ENCODE measurements at regions not wholly inside any gene's neighbourhood (a gene's known extent, or its start where the extent isn't known, plus 50 kb on each side); places are given as distances from the start of the nearest gene placed in this dataset.

DNA sequence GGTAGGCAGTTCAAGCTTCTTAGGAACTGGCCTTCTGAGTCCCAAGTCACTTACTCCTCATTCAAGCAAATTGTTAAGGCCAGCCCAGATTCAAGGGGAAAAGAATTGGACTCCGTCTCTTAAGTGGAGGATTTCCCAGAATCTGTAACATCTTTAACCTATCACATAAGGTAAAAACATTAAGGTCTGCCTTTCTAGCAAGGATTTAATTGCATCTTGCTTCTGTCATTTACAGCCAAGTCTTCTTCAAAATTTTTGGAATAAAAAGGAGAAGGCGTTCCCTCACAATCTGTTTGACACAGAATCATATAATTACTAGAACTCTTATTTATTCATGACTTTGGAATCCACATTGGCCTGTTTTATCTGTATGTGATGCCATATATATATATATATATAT, 56.5 kb upstream of the ADORA2B start:
- no peak for DNase-seq (ENCODE audit: low read depth, low spot score)
- in situ Hi-C loops (cut with HindIII; ENCODE audit: low pct_unique_long_range_greater_than_20kb, low sequenced_read_pairs): no loop called here

DNA sequence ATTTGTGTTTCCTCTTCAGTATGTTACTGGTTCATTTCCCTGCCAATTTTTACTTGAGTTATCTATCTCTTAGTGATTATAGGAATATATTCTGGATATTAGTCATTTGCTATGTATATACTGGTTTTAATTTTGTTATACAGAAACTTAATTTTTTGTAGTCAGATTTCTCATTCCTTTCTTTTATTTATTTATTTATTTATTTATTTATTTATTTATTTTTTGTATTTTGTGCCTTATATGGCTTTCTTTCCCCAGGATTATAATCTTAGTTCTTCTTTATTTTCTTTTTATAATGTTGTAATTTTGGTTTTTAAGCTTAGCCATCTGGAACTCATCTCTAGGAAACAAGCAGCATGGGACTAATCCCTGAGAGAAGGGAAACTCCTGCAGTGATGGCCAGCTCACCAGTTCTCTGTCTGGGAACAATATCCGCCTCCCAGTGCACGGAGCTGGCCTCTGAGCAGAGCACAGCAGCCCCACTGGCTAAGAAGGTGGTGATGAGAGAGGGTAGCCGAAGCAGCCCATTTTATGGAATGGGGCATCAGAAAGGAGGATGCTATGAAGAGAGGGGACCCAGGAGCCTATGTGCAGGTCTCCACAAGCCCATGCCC, 54.5 kb upstream of the ADORA2B start:
- DNase-seq (ENCODE audit: low read depth, low spot score): no peak
- in situ Hi-C loops (cut with HindIII; ENCODE audit: low pct_unique_long_range_greater_than_20kb, low sequenced_read_pairs): no loop called here

DNA sequence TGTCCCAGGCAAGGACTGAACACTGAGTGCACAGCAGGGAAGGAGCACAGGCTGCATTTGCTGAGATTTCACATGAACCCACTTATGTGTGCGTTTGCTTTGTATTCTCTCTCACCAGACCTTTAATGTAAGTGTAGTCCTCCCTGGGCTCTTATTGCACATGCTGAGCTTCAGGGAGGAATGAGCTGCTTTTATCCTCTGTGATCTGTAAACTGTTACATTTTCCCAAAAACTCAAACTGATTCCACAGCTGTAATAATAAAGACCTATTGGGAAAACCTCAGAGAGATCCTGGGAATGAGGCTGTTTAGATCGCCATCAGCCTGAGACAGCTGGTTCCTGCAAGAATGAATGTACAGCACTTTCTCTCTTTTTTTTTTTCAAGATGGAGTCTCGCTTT, 53.6 kb upstream of the ADORA2B start:
- in situ Hi-C loops (cut with HindIII; ENCODE audit: low pct_unique_long_range_greater_than_20kb, low sequenced_read_pairs): no loop called here
- no peak for DNase-seq (ENCODE audit: low read depth, low spot score)

DNA sequence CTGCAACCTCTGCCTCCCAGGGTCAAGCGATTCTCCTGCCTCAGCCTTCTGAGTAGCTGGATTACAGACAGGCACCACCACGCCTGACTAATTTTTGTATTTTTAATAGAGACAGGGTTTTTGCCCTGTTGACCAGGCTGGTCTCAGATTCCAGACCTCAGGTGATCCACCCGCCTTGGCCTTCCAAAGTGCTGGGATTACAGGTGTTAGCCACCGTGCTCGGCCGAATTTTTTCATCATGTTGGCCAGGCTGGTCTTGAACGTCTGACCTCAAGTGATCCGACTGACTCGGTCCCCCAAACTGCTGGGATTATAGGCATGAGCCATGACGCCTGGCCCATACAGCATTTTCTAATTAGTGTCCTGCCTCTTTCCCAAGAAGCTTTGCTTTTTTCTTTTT, 52.7 kb upstream of the ADORA2B start:
- in situ Hi-C loops (cut with HindIII; ENCODE audit: low pct_unique_long_range_greater_than_20kb, low sequenced_read_pairs): no loop called here
- no peak for DNase-seq (ENCODE audit: low read depth, low spot score)

DNA sequence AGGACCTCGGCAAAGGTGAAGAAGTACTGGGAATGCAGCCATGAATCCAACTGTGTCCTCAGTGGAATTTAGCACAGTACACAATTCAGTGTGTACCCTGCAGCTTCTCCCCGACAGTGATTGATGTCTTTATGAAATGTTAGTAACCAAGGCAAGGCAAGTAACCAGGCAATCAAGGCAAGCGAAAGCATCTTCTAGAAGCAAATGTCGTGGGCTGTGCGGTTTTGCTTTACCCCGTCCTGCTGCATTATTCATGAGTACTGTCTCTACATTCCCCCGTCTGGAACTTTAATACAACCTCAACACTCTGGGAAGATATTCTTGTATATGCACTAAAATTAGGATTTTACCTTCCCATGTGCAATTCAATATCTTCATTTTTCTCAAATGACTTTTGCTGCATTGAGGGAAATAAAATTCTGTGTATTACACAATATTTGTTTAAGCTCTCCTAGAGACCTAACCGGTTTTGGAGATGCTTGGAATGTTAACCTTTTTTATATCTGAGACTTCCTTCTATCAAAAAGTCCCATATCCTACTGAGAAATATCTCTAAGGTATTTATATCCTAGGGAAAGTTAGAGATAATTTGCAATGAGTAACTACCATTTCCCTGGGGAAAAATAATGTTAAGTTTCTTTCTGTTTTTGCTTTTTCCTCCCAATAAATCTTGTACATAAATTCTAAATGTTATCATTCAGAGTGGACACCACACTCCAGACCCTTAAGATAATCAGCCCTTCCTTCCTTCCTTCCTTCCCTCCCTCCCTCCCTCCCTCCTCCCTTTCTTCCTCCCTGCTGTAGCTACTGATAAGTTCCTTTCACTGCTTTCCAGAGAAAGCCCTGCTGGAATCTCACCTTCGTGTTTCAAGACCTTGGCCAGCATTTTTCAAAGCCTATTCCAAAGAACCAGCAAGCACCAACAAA, 51.9 kb upstream of the ADORA2B start:
- DNase-seq (ENCODE audit: low read depth, low spot score): no peak
- in situ Hi-C loops (cut with HindIII; ENCODE audit: low pct_unique_long_range_greater_than_20kb, low sequenced_read_pairs): no loop called here

DNA sequence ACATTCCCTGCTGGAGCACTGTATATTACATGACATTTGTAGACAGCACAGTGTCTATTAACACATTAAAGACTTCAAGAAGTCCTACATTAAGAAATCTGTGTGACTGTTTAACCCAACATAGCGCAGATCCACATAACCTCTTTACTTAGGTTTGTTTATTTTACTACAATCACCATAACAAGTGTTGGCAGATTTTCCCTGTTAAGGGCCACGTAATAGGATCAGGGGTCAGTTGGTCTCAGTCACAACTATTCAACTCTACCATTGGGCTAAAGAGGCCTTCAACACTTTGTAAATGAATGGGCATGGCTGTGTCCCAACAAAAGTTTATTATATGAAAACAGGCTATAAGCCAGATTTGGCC, 51.3 kb upstream of the ADORA2B start:
- DNase-seq (ENCODE audit: low read depth, low spot score): no peak
- in situ Hi-C loops (cut with HindIII; ENCODE audit: low pct_unique_long_range_greater_than_20kb, low sequenced_read_pairs): no loop called here

DNA sequence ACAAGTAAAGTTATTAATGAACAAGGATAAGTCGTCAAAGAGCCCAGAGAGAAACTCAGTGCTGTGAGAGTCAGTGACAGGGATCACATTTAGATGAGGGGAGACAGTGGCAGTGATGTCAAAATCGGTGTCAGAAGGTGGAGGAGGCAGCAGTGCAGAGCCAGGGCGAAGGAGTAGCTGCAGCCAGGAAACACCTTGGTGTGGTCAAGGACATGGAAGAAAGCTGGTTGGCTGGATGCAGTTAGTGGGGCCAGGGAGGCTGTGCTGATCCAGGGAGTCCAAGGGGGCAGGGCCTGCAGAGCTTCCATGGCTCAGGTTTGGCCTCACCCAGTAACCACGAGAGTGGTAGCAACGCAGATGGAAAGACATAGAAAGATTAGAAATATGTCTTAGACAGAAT, 50.7 kb upstream of the ADORA2B start:
- in situ Hi-C loops (cut with HindIII; ENCODE audit: low pct_unique_long_range_greater_than_20kb, low sequenced_read_pairs): no loop called here

DNA sequence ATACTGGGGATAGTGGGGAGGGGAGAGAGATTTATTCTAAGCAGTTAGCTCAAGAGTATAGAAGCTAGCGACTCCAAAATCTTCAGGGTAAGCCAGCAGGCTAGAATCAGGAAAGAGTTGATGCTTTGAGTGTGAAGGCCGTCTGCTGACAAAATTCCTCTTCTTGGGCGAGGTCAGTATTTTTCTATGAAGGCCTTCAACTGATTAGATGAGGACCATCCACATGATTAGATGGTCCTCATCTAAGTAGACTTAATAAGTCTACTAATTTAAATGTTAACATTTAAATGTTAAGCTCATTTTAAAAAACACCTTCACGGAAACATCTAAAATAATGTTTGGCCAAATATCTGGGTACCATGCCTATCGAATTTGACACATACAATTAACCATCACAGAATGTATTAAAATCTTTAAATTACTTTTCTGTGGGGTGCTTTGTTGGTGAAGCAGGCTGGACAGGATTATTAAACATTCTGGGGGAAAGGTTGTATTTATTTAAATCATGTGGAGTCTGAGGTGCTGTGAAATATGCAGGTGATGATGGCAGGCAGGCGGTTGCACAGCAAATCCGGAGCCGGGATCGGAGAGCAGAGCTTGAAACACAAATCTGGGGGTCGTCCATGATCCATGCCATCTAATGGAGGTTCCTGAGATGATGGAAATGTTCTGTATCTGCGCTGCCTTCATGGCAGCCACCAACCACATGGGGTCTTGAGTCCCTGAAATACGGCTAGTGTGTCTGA, 49.8 kb upstream of the ADORA2B start:
- in situ Hi-C loops (cut with HindIII; ENCODE audit: low pct_unique_long_range_greater_than_20kb, low sequenced_read_pairs): no loop called here

More for the DNA sequence above, 50.7 kb upstream of the ADORA2B start:
- DNase-seq (ENCODE audit: low read depth, low spot score): no peak

More for the DNA sequence above, 49.8 kb upstream of the ADORA2B start:
- no peak for DNase-seq (ENCODE audit: low read depth, low spot score)

Data from SK-MEL-5 (cell line).